ENCODE measurements at regions not wholly inside any gene's neighbourhood (a gene's known extent, or its start where the extent isn't known, plus 50 kb on each side); places are given as distances from the start of the nearest gene placed in this dataset.

GRCh38 chr9:25427290-25427689, 251.0 kb downstream of the TUSC1 start:
- Histone ChIP-seq H3K9me3 (ENCODE audit: insufficient read depth, low read length) (no peaks in the 10 kb centered on the region), H2AFZ (ENCODE audit: low read depth, low read length) (no peak overlapping the region), H3K4me3 (ENCODE audit: low read length) (no peak overlapping the region), H3K27ac (ENCODE audit: low read length) (no peak overlapping the region), H3K27me3 (ENCODE audit: low read depth, low read length) (no peaks in the 10 kb centered on the region), H3K79me2 (ENCODE audit: low read length) (no peaks in the 10 kb centered on the region), H3K4me1 (ENCODE audit: low read length) (no peaks in the 10 kb centered on the region), H3K36me3 (replicated peaks; ENCODE audit: low read depth, low read length) (no peaks in the 10 kb centered on the region), H3K9ac (ENCODE audit: low read length) (no peak overlapping the region), H4K20me1 (ENCODE audit: insufficient read depth, low read length) (no peaks in the 10 kb centered on the region), H3K4me2 (ENCODE audit: low read length) (no peak overlapping the region)
- no peak for TF ChIP-seq EZH2phosphoT487 (IDR thresholded peaks at IDR 0.05; ENCODE audit: low read depth)
- no peak for TF ChIP-seq CTCF (IDR thresholded peaks at IDR 0.05; ENCODE audit: low read depth, low read length)

GRCh38 chr9:25421560-25421959, 256.7 kb downstream of the TUSC1 start:
- no peak overlapping the region for H2AFZ ChIP-seq (ENCODE audit: low read depth, low read length)
- TF ChIP-seq CTCF (IDR thresholded peaks at IDR 0.05; ENCODE audit: low read depth, low read length), result no peak
- TF ChIP-seq EZH2phosphoT487 (IDR thresholded peaks at IDR 0.05; ENCODE audit: low read depth), result no peak
- no peaks in the 10 kb centered on the region for H3K4me1 ChIP-seq (ENCODE audit: low read length)
- no peak overlapping the region for H3K4me2 ChIP-seq (ENCODE audit: low read length)
- H3K27ac ChIP-seq (ENCODE audit: low read length), result no peak overlapping the region
- no peak overlapping the region for H3K9ac ChIP-seq (ENCODE audit: low read length)
- no peaks in the 10 kb centered on the region for H3K36me3 ChIP-seq (replicated peaks; ENCODE audit: low read depth, low read length)
- no peaks in the 10 kb centered on the region for H3K27me3 ChIP-seq (ENCODE audit: low read depth, low read length)
- H4K20me1 ChIP-seq (ENCODE audit: insufficient read depth, low read length), result no peaks in the 10 kb centered on the region
- H3K4me3 ChIP-seq (ENCODE audit: low read length), result no peak overlapping the region
- H3K79me2 ChIP-seq (ENCODE audit: low read length), result no peaks in the 10 kb centered on the region
- H3K9me3 ChIP-seq (ENCODE audit: insufficient read depth, low read length), result no peaks in the 10 kb centered on the region

- Histone ChIP-seq H3K27me3 (ENCODE audit: low read depth, low read length) (no peaks in the 10 kb centered on the region), H3K4me1 (ENCODE audit: low read length) (no peaks in the 10 kb centered on the region), H4K20me1 (ENCODE audit: insufficient read depth, low read length) (no peaks in the 10 kb centered on the region), H3K9me3 (ENCODE audit: insufficient read depth, low read length) (no peaks in the 10 kb centered on the region), H3K27ac (ENCODE audit: low read length) (no peak overlapping the region), H3K9ac (ENCODE audit: low read length) (no peak overlapping the region), H3K36me3 (replicated peaks; ENCODE audit: low read depth, low read length) (no peaks in the 10 kb centered on the region), H3K4me2 (ENCODE audit: low read length) (no peak overlapping the region), H3K4me3 (ENCODE audit: low read length) (no peak overlapping the region), H3K79me2 (ENCODE audit: low read length) (no peaks in the 10 kb centered on the region), H2AFZ (ENCODE audit: low read depth, low read length) (no peak overlapping the region)
- no peak for TF ChIP-seq CTCF (IDR thresholded peaks at IDR 0.05; ENCODE audit: low read depth, low read length)
Measured at GRCh38 chr9:25418974-25419373, 259.3 kb downstream of the TUSC1 start.

- Histone ChIP-seq H3K9ac (ENCODE audit: low read length) (no peak overlapping the region), H3K4me1 (ENCODE audit: low read length) (no peaks in the 10 kb centered on the region), H2AFZ (ENCODE audit: low read depth, low read length) (no peak overlapping the region), H4K20me1 (ENCODE audit: insufficient read depth, low read length) (no peaks in the 10 kb centered on the region), H3K79me2 (ENCODE audit: low read length) (no peaks in the 10 kb centered on the region), H3K27ac (ENCODE audit: low read length) (no peak overlapping the region), H3K9me3 (ENCODE audit: insufficient read depth, low read length) (no peaks in the 10 kb centered on the region), H3K27me3 (ENCODE audit: low read depth, low read length) (no peaks in the 10 kb centered on the region), H3K36me3 (replicated peaks; ENCODE audit: low read depth, low read length) (no peaks in the 10 kb centered on the region), H3K4me3 (ENCODE audit: low read length) (no peak overlapping the region), H3K4me2 (ENCODE audit: low read length) (no peak overlapping the region)
- no peak for TF ChIP-seq EZH2phosphoT487 (IDR thresholded peaks at IDR 0.05; ENCODE audit: low read depth)
- no peak for TF ChIP-seq CTCF (IDR thresholded peaks at IDR 0.05; ENCODE audit: low read depth, low read length)
Measured at GRCh38 chr9:25415718-25416117, 262.5 kb downstream of the TUSC1 start.

All from OCI-LY3 (cell line).